ENCODE measurements at regions not wholly inside any gene's neighbourhood (a gene's known extent, or its start where the extent isn't known, plus 50 kb on each side); places are given as distances from the start of the nearest gene placed in this dataset.

GRCh38 chr11:13105237-13105844, 96.2 kb downstream of the RASSF10 start:
- FAIRE-seq: no peak

DNA sequence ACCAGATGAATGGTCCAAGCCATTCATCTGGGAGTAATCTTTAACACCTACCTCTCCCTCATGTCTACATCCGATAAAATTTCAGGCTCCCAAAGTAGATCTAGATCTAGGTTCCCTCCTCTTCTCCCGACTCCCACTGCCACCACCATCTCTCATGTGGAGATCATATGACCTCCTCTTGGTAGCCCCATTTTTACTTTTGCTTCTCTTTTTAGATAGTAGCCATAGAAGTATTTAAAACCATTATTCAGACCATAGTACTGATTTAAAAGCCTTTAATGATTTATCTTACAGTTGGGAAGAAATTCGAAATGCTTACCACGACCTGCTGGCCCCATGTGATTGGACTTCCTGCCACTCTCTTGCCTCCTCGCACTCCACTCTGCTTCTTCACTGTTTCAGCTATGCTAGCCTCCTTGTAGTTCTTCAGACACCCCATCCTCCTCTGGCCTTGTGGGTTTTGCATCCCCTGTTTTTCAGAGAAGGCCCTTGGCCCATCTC, 98.5 kb downstream of the RASSF10 start:
- FAIRE-seq: no peak

DNA sequence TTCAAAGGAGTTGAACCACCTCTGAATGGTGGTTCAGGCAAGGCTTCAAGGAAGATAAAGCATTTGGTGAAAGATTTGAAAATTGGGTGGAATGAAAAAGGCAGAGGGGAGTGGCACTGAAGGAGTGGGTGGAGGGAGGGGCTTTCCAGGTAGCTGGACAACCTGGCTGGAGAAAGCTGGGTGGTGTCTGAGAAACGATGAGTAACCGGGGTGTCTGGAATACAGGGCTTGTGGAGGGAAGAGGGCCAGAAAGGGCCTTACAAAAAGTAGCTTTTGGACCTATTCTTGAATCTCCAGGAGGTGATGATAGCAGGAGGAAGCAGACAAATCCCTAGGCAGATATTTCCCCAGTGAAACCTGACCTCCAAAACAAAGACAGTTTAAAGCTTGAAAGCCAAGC, 99.3 kb downstream of the RASSF10 start:
- FAIRE-seq: no peak

- FAIRE-seq: no peak
Measured at GRCh38 chr11:13109616-13110015, 100.5 kb downstream of the RASSF10 start.

DNA sequence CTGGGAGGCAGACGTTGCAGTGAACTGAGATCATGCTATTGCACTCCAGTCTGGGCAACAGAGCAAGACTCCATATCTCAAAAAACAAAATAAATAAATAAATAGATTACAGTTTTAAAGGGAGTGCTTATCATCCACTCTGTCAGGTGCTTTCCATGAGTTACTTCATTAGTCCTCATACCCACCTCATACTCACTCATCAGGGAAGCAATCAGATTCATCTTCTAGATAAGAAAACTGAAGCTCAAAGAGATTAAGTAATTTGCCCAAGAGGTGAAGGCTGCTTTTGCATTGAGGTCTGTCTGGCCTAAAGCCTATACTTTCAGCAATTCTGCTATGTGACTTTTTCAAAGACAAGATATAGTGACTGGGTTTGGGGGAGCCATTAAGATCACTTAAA, 101.0 kb downstream of the RASSF10 start:
- FAIRE-seq: no peak

- no peak for FAIRE-seq
Measured at GRCh38 chr11:13110929-13111812, 102.1 kb downstream of the RASSF10 start.

GRCh38 chr11:13111813-13112130, 102.7 kb downstream of the RASSF10 start:
- FAIRE-seq: no peak

DNA sequence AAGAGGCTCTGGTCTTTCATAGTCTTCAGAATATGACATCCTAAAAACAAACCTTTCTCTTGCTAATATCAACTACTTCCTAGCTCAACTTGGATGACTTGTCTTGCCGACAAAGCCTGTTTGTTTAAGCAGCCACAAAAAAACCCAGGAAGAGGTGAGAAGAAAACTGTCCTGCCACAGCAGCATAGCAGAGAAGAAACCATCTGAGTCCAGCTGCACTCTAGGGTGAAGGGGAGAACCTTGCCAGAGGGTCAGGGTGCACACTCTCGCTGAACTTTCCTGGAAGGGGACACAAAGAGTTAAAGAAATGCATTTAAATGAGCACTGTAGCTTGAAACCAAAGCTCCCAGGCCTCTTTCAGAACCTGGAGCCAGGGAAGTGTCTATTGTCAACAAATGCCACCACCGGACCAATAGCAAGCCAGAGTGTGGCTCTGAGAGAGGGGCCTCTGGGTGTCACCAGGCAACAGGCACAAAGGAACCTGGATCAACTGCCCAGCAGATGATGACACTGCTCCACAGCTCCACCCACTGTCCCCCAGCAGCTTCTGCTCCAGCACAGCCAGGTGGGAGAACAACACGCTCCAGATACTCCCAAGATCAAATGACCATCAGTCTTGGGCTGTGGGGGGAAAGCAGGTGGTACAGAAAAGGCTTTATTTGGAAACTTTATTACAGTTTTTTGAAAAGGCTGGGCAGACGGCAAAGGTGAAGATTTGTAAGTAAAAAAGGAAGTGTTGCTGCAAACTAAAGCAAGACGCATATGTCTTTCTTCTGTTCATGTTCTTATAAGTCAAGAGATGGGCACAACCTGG, 105.7 kb downstream of the RASSF10 start:
- FAIRE-seq: no peak

DNA sequence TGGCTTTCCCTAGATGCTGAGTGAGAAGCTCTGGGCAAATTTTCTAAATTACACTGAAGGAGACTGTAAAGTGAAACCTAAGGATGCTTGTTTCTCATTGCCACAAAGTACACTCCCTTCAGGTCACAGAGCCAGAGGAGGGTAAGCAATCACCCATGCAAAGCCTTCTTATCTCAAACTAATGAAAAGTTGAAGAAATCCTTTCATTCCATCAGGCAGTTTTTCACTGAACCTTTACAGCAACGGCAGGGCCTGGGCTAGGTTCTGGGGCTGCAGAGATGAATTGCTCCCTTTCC, 106.2 kb downstream of the RASSF10 start:
- no peak for FAIRE-seq

DNA sequence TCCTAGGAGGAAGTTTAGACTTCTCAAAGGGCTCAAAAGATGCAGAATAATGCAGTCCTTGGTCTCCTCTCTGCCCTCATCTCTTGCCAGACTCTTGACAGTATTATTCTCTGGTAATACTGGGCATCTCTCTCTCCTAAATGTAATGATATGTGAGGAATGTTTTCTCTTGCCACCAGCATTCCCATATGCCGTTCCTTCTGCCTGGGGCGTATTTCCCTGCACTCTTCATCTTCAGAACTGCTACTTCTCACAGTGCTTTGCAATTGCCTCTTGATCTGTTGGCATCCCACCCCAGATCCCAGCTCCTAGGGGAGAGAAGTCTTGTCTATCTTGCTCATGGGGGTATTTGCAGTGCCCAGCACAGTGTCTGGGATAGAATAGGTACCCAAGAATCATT, 107.4 kb downstream of the RASSF10 start:
- no peak for FAIRE-seq

DNA sequence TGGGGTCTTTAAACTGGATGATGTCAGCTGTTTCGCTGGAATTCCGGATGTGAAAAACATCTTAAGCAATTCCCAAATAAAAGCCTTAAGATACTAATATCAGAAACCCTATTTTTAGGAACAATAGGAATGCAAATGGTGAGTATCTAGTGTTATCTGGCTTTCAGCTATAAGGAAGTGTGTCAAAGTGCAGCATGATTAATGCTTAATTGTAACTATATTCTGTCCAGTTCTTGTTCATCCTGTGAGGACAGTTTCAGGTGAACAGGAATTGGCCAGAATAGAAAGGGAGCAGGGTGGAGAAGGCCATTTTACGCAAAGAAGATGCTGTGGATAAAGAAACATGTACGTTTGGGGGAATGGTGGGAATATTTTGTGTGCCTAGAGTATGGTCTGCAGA, 108.2 kb downstream of the RASSF10 start:
- FAIRE-seq: no peak

DNA sequence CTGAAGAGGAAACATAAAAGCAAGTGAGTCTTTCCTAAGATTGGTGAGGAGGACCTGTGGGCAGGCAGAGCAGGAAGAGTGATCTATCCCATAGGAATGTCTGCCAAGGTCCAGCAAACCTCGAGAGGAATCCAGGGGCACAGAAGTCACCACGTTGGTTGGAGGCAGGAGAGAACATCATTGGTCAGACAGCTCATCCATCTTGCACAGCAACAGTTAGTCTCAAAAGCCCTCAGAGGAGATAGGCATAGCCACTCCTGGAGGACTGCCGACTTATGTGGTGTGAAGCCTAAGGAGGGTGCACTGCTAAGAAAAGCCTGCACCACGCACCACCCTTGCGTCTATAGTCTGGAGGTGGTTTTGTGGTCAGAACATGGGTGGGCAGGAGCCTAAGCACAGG, 109.1 kb downstream of the RASSF10 start:
- FAIRE-seq: no peak

DNA sequence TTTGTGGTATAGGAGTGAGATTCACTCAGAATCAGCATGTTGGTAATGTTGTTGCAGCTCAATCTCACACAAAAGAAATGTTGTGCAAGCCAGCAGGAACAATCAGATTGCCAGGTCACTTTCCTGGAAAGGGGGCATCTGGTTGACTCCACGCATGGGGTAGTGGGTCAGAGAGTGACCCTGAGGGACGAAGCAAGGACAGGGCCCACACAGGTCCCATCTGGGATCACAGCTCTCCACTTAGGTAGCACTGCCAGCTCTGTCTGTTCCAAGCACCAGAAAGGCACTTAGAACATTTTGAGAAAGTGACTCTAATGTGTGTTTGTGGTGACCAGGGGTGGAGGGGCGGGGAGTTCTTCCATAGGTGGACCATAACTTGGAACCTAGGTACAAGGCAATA, 109.5 kb downstream of the RASSF10 start:
- FAIRE-seq: no peak

- no peak for FAIRE-seq
Measured at GRCh38 chr11:13119361-13119760, 110.2 kb downstream of the RASSF10 start.

DNA sequence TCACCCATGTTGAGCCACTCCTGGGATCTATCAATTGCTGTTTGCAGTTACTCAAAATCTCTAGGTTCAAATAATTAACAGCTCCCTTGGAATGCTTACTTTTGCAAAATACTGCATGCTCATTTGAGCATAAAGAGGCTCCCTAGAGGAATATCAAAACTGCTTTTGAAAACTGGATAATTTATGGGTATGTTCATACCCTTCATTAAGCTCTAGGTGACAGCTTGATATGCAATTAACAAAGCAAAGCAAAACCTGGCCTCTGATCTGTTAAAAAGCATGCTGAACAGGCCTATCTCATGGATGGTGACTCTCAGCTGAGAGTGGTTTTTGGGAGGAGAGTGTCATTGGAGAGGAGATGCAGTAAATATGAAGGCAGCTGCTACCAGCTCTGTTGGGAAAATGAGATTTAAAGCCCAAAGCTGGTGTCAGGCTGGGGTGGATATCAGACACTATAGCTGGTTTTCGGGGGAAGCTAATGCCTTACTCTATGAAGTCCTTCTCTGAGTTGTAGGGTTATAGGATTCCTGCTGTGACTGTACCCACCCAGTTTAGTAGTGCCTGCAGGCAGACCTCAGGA, 110.9 kb downstream of the RASSF10 start:
- no peak for FAIRE-seq

DNA sequence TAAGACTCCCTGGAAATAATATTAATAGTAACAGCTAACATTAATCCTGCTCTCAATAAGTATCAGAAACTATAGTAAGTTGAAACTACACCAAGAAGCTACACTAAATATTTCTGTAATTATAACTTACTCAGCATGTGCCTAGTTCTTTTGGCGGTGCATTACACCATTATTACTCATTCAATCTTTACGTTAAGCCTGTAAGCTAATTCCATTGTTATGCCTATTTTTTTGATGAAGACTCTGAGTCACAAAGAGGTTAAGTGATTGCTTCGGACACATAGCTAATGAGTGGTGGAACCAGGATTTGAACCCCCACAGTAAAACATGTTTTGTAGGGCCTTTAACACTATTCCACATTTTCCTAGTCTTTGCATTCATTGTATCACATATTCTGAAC, 111.6 kb downstream of the RASSF10 start:
- FAIRE-seq: no peak

DNA sequence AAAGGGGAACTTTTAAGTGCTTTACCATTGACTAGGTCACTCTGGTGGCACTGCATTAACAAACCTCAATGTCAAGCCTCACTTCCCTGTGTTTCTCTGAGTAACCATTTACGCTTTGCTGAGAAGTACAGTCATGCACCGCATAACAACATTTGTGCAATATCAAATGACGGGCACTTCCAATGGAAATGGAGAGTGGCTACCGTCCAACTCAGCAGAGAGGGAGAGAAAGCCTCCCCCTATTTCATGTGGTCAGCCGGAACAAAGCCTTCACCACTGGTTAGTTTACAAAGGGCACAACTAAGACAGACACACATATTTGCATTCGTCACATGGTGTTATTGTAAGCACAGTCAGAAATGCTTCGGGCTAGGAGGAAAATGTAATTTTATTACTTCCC, 117.3 kb downstream of the RASSF10 start:
- FAIRE-seq: no peak

GRCh38 chr11:13127161-13127560, 118.0 kb downstream of the RASSF10 start:
- no peak for FAIRE-seq

DNA sequence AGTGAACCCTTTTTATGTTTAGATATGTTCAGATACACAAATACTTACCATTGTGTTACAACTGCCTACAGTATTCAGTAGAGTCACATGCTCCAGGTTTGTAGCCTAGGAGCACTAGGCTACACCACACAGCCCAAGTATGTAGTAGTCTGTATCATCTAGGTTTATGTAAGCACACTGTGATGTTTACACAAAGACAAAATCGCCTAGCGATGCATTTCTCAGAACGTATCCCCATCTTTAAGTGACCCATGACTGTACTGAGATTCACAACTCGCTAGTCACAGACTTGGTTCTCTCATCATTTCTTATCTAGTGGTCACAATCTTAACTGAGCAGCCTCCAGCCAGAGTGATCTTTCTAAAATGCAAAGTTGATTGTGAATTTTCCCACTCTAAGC, 119.2 kb downstream of the RASSF10 start:
- FAIRE-seq: no peak

DNA sequence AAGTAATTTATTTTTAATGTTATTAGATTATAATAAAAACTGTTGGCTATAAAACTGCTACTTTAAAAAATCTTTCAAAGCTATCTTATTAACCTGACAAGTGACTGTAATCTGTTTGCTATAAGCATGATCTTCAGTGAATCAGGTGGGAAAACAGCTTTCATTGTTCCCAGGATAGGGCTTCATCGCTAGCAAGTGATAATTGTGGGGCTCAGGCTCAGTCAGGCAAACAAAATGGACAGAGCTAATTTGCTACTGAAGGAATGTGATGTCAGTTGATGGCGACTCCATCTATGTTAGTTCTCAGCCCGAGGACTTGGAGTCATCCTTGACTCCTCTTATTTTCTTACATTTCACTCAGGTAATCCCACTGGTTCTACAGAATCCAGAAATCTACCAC, 125.0 kb downstream of the RASSF10 start:
- FAIRE-seq: no peak

DNA sequence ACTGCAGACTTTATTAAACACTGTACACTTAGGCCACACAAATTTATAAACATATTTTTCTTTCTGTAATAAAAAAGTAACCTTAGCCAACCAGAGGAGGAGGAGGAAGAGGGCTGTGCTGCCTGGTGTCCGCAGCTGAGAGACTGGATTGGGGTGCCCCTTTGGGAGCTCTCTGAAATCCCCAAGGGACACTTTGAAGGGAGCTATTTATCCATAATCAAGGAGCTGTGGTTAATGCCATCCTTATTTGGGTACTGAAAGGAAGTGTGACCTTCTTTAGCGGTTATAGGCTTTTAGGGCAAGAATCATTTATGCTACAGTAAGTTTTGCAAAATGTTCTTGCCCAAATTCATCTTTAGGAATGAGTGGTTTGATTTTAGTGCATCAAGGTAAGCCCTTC, 125.8 kb downstream of the RASSF10 start:
- no peak for FAIRE-seq

GRCh38 chr11:13135385-13136271, 126.5 kb downstream of the RASSF10 start:
- FAIRE-seq: no peak

- no peak for FAIRE-seq
Measured at GRCh38 chr11:13136272-13136596, 127.1 kb downstream of the RASSF10 start.

Data from A204.1 (cell line).